ENCODE measurements at regions not wholly inside any gene's neighbourhood (a gene's known extent, or its start where the extent isn't known, plus 50 kb on each side); places are given as distances from the start of the nearest gene placed in this dataset.

- H3K4me3 ChIP-seq (replicated peaks; ENCODE audit: low read depth, low read length): no peak overlapping the region
- DNase-seq (ENCODE audit: extremely low read depth, low read depth): no peak
- TF ChIP-seq CTCF (IDR thresholded peaks at IDR 0.05; ENCODE audit: low read depth, low read length, missing control alignments): no peak
Measured at GRCh38 chr9:102049586-102050246, 311.3 kb upstream of the GRIN3A start.

- no peak for TF ChIP-seq CTCF (IDR thresholded peaks at IDR 0.05; ENCODE audit: low read depth, low read length, missing control alignments)
- H3K4me3 ChIP-seq (replicated peaks; ENCODE audit: low read depth, low read length): no peak overlapping the region
- DNase-seq (ENCODE audit: extremely low read depth, low read depth): no peak
Measured at GRCh38 chr9:102047549-102047948, 309.1 kb upstream of the GRIN3A start.

- no peak overlapping the region for H3K4me3 ChIP-seq (replicated peaks; ENCODE audit: low read depth, low read length)
- no peak for DNase-seq (ENCODE audit: extremely low read depth, low read depth)
- no peak for TF ChIP-seq CTCF (IDR thresholded peaks at IDR 0.05; ENCODE audit: low read depth, low read length, missing control alignments)
Measured at GRCh38 chr9:102044133-102044532, 305.7 kb upstream of the GRIN3A start.

- DNase-seq (ENCODE audit: extremely low read depth, low read depth): no peak
- no peak for TF ChIP-seq CTCF (IDR thresholded peaks at IDR 0.05; ENCODE audit: low read depth, low read length, missing control alignments)
- H3K4me3 ChIP-seq (replicated peaks; ENCODE audit: low read depth, low read length): no peak overlapping the region
Measured at GRCh38 chr9:102038006-102038405, 299.6 kb upstream of the GRIN3A start.

- TF ChIP-seq CTCF (IDR thresholded peaks at IDR 0.05; ENCODE audit: low read depth, low read length, missing control alignments): no peak
- no peak overlapping the region for H3K4me3 ChIP-seq (replicated peaks; ENCODE audit: low read depth, low read length)
- DNase-seq (ENCODE audit: extremely low read depth, low read depth): no peak
Measured at GRCh38 chr9:102035929-102036328, 297.5 kb upstream of the GRIN3A start.

- no peak overlapping the region for H3K4me3 ChIP-seq (replicated peaks; ENCODE audit: low read depth, low read length)
- no peak for TF ChIP-seq CTCF (IDR thresholded peaks at IDR 0.05; ENCODE audit: low read depth, low read length, missing control alignments)
- no peak for DNase-seq (ENCODE audit: extremely low read depth, low read depth)
Measured at GRCh38 chr9:102032614-102033013, 294.2 kb upstream of the GRIN3A start.

GRCh38 chr9:102000956-102001355, 262.5 kb upstream of the GRIN3A start:
- TF ChIP-seq CTCF (IDR thresholded peaks at IDR 0.05; ENCODE audit: low read depth, low read length, missing control alignments): no peak
- H3K4me3 ChIP-seq (replicated peaks; ENCODE audit: low read depth, low read length): no peak overlapping the region
- no peak for DNase-seq (ENCODE audit: extremely low read depth, low read depth)

Measured in HFF-Myc (cell line).